ENCODE measurements at regions not wholly inside any gene's neighbourhood (a gene's known extent, or its start where the extent isn't known, plus 50 kb on each side); places are given as distances from the start of the nearest gene placed in this dataset.
"Not testable (repeated sequence)": the region's sequence is repeated elsewhere in the genome, so short reads cannot be mapped to it uniquely, and the experiment has no call there.

DNA sequence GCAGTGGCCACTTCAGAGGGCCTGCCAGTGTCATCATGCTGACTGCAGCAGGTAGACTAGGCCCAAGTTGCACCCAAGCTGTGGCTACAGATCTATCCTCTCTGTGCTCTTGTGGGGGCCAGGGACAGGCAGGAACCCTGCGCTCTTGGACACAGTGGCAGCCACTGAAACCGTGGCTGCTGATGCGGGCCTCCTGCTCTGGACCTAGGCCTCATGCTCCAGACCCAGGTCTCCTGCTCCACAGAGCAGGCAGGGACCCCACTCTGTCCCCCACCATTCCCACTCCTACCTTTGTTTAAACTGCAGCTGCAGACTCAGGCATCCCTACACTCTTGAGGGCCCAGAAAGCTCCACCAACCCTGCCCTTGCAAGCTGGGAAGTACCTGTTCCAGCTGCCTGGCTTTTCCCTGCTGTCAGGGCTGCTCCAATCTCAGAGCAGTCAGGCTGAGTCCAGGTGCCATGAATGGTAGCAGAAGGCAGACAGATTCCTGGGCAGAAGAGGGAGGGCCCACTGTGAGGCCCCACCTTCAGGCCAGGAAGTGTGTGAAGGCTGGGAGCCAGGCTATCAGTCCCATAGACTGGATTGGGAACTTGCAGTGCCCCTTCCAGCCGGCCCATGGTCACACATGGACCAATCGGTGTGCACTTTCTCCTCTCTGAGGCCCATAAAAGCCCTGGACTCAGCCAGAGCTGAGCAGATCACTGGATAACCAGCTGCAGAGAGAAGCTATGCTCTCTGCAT lies 634.0 kb upstream of the SEMA3D start:
- no peak for DNase-seq (ENCODE audit: low read depth in 4 of 4, low spot score in 2 of 4)

DNA sequence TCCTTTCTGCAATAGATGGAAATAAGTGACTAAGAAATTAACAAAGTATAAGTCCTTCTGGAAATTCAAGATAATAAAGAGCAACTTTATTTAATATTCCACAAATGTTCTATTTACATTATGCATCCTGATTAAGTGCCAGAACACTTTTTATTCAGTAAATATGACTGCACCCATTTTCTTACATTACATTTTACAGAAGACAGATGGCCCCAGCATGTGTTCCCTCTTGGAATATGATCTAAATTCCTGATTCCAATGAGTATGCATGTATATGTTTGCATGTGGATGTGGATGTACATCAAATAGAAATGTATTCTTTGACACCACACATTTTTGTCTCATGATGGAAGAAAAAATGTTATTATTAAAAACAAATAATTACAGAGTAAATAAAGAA lies 628.7 kb upstream of the SEMA3D start:
- no peak for DNase-seq (ENCODE audit: low read depth in 4 of 4, low spot score in 2 of 4)

DNA sequence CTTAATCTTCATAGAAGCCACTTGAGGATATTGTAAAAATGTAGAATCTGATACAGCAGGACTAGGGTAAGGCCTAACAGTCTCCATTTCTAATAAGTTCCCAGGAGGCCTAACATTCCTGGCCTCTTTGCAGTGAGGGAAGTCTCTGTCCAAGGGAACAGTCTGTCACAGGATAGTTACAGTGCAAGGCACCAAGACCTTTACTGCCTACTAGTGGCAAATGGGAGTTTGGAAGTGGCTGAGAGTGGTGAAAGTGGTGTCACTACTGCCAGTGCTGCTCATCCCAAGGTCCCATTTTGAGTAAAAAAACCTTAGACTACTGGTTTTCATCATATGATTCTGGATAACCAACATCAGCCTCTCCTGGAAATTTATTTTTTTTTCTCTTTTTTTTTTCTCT lies 619.5 kb upstream of the SEMA3D start:
- DNase-seq (ENCODE audit: low read depth in 4 of 4, low spot score in 2 of 4) = no peak

DNA sequence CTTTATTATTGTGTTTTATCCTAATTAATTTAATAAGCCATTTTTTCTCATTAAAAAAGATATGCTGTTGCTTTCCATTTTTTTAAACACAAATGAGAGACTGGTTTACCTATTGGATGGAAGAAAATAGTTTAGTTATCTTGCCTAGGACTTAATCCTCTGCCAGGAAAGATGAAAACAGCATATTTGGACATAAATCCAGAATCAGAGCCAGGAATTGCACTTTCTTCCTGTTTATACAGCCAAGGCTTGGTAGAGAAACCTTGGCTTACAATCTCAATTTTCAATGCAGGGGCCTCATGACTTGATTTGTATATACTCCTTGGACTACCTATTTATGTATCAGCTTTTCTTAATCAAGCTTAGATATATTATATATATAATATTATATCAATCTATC lies 618.8 kb upstream of the SEMA3D start:
- no peak for DNase-seq (ENCODE audit: low read depth in 4 of 4, low spot score in 2 of 4)

DNA sequence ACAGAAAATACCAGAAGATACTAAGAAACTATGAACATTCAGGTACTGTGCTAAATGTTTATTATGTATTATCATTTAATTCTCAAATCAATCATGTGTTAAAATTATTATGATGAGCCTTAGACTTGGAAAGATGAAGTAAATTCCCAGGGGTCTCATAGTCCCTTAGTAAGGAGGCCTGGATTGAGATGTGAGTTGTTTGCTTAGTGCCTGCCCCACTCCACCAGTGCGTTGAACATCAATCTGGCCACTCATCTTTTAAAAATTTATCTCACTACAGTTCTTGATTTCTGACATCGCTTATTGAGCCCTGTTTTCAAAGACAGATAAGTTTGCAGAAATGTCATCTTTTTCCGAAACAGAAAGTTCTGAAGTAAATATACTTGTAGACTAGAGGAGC lies 618.4 kb upstream of the SEMA3D start:
- no peak for DNase-seq (ENCODE audit: low read depth in 4 of 4, low spot score in 2 of 4)

DNA sequence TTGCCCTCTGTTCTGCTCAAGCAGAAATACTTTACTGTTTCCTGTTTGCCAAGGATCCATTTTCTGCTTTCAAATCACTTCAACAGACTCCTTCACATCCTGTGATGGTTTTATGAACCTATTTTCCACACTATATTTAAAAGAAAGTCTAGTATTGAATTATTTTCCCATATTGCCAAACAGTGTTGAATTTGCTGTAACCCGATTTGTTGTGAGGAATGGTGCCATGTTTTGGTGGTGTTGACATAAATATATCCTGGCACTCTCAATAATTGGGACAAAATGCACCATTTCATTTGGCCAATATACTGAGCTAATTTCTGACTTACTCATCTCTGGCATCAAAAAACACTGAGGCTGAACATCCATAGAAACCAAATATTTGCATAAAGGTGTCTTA lies 615.4 kb upstream of the SEMA3D start:
- DNase-seq (ENCODE audit: low read depth in 4 of 4, low spot score in 2 of 4) = no peak

DNA sequence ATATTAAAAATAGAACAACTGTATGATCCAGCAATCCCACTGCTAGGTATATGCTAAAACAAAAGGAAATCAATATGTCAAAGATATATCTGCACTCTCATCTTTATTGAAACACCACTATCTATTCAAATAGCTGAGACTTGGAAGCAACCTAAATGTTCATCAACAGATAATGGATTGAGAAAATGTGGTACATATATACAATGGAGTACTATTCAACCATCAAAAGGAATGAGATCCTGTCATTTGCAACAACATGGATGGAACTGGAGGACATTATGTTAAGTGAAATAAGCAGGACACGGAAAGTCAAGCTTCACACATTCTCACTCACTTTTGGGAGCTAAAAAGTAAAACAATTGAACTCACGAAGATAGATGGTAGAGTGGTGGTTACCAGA lies 610.1 kb upstream of the SEMA3D start:
- no peak for DNase-seq (ENCODE audit: low read depth in 4 of 4, low spot score in 2 of 4)

DNA sequence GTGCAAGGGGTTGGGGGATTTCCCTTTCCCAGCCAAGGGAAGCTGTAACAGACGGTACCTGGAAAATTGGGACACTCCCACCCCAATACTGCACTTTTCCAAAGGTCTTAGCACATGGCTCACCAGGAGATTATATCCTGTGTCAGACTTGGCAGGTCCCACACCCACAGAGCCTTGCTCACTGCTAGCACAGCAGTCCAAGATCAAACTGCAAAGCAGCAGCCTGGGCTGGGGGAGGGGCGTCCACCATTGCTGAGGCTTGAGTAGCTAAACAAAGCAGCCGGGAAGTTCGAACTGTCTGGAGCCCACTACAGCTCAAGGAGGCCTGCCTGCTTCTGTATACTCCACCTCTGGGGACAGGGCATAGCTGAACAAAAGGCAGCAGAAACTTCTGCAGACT lies 604.2 kb upstream of the SEMA3D start:
- DNase-seq (ENCODE audit: low read depth in 4 of 4, low spot score in 2 of 4) = not testable (repeated sequence)

DNA sequence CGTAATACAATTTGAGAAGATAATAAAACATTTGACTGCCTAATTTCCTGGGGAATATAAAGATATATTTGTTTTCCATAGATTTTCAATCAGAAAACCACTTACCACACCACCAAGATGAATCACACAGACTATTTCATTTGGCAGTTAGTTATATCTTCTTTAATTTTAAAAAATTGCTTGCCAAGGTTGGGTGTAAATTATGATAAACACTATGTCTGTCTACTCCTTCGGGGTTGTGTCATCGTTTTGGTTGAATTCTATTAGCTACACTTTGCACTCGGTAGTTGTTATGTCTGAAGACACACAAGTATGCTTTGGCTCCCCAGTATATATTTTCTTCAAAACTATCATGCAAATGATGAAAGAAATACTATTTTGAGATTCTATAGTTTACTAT lies 594.8 kb upstream of the SEMA3D start:
- no peak for DNase-seq (ENCODE audit: low read depth in 4 of 4, low spot score in 2 of 4)

DNA sequence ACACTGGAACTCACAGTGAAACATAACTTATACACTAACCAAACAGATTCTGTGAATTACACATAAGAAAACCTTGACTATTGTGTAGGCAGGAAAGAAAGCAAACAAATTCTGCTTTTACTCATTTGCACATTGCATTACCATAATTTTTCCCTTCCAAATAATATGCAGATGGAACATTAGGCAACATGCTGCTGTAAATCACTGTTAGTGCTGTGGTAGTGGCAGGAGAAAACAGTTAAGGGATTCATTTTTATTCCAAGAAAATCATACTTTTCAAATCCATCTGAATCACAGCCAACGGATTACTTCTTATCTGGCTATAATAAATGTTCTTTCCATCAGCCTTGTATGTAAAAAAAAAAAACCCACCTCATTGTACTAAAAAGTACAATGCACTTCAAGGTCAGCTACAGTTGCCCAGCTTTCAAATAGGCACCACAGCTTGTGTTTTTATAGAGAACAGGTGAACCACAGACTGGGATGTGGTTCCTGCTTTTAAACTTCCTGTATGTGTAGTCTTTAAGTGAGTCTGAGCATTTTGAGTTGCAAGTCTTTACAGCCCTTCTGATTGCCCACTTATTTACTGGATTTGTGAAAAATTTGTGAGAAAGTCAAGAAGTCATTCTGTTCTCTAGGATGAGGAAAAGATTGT lies 590.0 kb upstream of the SEMA3D start:
- DNase-seq (ENCODE audit: low read depth in 4 of 4, low spot score in 2 of 4) = no peak

DNA sequence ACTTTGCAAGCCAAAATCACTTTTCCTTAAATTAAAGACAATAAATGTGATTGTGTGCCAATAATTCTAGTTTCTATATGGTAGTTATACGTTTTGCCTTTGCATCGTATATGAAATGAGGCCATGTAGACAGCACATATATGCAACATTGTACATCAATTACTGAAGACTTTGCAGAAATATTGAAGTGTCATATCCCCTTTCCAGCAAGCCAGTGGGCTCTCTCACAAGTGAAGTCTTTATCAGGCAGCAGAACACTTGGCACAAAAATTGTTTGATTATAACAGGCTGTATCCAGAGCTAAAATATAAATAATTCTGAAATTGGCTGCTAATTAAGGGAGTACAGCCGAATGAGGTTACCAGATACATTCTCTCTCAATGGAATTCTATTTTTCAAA lies 588.6 kb upstream of the SEMA3D start:
- DNase-seq (ENCODE audit: low read depth in 4 of 4, low spot score in 2 of 4) = no peak

DNA sequence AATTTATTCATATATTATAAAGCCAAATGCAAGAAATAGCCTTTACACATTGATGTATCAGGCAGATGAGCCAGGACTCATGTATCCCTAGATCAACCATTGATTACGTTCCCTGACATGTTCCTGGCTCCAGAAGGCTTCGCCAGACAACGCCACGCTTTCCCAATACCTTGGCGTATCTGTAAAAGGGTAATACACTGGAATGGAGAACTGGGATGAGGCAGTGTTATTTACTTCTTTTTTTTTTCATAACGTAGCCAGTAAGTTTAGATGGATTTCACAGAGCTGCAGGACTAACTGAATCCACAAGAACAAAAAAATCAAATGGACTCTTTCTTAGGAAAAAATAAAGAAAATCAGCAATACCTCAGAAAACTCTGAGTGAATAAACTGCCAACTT lies 588.1 kb upstream of the SEMA3D start:
- DNase-seq (ENCODE audit: low read depth in 4 of 4, low spot score in 2 of 4) = no peak

DNA sequence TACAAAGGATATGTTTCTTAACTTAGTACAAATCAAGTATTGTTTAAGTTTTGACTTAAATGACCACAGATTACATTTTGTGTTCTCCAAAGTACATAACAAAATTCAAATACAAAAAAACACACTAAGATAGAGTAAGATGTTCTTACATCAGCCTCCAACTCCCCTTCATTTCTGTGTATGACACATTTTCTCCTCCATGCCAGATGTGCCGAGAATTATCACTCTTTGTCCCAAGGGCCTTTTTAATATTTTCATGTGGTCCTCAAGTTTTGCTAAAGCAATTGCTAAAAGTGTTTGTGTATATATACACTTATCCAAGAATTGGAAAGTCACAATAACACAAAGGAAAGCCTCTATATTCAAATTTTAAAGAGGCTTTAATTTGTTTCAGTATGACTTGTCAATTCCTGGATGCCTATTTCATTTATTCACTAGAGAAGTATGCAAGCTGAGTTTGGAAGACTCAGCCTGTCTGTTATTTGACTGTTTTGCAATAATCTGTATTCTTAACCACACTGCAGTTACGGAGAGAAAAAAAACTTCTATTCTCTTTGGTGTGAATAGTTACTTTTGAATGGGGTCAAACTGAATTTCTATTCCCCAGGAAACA lies 586.4 kb upstream of the SEMA3D start:
- DNase-seq (ENCODE audit: low read depth in 4 of 4, low spot score in 2 of 4) = no peak

DNA sequence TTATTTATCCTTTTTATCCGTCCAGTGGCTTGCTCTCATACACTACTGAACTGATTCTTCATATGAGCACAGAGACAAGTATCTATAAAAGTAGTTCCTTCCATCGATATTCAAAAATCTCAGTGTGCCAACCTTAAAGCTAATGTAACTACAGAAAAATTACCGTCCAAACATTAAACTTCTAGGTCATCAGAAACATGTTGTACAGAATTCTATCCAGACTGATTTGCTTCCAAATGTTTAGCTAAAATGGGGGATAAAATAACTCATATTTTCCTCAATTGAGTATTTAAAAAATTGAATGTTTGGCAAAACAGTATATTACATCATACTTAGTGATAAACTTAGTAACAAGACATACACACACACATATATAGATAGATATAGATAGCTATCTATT lies 584.7 kb upstream of the SEMA3D start:
- no peak for DNase-seq (ENCODE audit: low read depth in 4 of 4, low spot score in 2 of 4)

DNA sequence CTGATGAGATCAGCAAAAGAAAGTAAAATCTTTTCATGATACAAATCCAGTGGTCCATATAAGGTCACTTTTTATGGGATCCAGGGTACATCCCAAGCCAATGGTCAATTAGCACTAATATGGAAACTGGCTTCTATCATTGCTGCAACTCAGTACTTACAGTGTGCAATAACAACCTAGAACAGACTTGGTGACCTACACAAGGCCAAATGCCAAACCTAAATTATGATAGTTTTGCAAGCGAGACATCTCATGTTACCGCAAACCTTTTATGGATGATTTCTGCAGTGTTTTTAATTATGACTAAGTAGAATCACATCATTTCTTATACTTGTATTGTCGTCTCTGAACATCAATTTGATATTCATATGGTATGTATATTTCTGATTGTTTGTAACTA lies 583.5 kb upstream of the SEMA3D start:
- no peak for DNase-seq (ENCODE audit: low read depth in 4 of 4, low spot score in 2 of 4)

DNA sequence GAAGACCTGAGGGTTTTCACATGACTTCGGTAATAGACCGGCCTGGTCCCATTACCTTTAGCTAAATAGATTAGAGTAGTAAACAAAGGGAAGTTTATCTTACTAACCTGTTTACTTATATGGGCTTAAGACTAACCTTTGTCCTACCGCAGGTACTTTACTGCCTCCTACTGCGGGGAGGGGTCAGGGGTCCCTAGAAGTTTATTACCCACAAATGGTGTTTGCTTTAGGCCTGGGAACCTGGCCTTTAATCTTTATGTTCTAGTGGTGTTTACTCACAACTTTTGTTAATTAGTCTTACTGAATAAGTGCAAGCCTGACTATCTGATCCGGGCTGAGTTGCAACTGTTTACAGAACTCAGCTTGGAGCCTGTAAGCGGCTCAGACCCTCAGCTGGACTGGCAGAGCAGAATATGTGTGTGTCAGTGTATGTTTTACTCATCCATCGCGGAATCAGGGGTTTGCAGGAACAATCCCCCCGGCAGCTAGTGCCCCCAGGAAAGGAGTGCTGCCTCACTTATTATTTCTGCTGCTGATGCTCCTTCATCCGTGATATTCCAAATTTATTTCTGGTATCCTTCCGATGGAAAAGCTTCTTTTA lies 578.9 kb upstream of the SEMA3D start:
- DNase-seq (ENCODE audit: low read depth in 4 of 4, low spot score in 2 of 4) = no peak

DNA sequence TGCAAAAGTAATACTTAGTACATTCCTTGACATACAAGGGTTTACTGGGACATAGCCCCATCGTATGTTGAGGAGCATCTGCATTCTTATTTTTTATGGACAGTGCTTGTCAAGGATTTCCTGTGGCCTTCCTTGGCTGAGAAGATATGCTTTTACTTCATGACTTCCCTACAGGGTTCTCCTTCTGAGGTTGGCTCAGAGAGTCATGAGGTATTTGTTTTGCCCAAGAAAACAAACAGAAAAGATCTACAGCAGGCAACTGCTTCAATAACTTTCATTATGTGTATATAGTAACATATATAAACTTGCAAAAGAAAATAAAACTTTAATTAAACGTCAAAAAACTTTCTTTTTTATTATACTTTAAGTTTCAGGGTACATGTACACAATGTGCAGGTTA lies 577.2 kb upstream of the SEMA3D start:
- no peak for DNase-seq (ENCODE audit: low read depth in 4 of 4, low spot score in 2 of 4)

DNA sequence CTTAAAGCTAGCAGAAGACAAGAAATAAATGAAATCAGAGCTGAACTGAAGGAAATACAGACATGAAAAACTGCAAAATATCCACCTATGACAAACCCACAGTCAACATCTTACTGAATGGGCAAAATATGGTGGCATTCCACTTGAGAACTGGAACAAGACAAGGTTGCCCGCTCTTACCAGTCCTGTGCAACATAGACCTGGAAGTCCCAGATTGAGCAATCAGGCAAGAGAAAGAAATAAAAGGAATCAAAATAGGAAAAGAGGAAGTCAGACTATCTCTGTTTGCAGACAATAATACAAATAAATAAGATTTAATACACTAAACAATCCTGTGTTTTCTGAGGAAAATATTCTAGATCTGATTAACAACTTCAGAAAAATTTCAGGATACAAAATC lies 570.5 kb upstream of the SEMA3D start:
- DNase-seq (ENCODE audit: low read depth in 4 of 4, low spot score in 2 of 4) = no peak

DNA sequence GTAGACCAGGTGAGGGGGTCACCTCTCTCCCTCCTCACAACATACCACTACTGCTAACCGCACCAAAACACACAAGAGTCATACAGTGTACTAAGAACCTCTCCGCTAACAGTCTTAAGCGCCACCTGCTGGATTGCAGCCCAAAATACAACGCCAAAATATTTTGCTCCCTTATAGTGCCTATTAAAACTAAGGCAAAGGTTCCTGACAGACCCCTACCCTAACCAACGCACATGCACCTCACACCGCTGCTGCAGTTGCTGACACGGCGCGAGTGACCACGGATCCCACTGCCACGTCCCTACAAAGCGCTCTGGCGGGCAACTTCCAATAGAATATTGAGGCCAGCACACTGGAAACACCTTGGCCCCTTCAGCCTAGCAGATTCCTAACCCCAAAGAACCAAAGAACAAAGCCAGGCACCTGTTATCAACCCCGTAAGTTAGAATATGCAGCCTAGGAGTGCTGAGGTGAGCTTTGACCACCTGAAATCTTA lies 563.6 kb upstream of the SEMA3D start:
- DNase-seq (ENCODE audit: low read depth in 4 of 4, low spot score in 2 of 4) = no peak

DNA sequence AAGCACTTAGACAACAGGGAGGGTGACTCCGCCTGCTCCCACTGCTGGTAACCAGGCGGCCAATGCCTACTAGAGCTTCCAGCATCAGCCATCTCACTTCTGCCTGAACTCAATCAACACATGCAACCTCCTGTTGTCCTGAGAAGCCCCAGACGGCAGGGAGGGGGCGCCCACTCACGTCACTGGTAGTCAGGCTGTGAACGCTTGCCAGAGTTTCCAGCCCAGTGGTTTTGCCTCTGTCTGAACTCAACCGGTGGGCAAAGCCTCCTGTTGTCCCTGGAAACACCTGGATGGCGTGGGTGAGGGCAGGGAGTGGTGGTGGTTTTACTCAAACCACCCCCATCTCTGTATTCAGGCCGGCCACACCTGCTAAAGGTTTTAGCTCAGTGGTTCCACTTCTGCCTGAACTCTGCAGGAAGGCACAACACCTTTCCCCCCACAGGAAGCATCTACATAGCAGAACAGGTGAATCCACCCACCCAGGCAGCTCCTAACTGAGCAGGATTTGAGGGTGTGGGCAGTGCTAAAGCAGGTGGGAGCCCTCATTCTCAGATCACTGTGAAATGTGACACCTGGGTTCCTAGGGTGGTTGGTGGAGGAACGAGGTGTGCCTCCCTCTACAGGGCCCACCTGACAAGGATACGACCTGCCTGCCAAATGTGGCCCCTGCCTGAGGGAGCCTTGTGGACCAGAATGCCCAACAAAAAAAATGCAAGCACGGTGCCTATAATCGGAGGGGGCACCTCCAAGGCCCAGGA lies 563.0 kb upstream of the SEMA3D start:
- no peak for DNase-seq (ENCODE audit: low read depth in 4 of 4, low spot score in 2 of 4)

DNA sequence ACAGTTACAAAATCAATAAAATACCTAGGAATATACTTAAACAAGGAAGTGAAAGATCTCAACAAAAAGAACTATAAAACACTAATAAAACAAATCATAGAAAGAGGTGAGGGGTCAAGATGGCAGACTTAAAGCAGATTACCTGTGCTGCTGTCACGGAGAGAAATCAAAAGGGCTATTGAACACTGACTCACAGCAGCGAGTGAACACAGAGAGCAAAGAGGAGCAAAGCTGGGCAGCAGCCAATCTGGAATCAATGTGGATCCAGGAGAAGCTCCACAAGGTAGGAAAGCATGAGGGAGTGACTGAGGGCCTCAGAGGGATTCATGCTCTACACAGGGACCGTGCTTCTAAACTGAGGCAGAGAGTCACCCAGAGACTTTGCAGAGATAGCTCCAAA lies 562.0 kb upstream of the SEMA3D start:
- no peak for DNase-seq (ENCODE audit: low read depth in 4 of 4, low spot score in 2 of 4)
